ENCODE measurements at regions not wholly inside any gene's neighbourhood (a gene's known extent, or its start where the extent isn't known, plus 50 kb on each side); places are given as distances from the start of the nearest gene placed in this dataset.

DNA sequence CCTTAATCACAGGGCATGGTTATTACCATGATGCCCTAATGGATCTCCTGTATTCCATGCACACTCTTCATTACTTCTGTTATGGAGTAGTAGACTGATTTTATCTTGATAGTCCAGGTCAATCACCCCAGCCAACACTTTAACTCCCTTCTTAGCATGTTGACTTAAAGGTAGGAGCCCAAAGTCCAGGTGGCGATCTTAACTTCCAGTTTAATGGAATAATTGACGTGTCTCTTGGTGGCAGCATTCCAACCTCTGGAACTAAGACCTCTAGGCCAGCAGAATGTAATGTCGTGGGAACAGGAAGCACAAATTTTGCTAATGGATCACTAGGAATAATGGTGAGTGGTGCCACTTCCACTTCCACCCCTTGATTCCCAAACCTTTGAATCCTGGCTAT lies 687.2 kb upstream of the SGO1 start:
- Mint-ChIP-seq H3K36me3 (ENCODE audit: insufficient read depth) (no peaks in the 10 kb centered on the region), H3K4me1 (ENCODE audit: low read depth in 2 of 2) (no peaks in the 10 kb centered on the region), H3K9me3 (peaks cover 7 to 26% of the 10 kb centered on the region in 2 donors), H3K27me3 (no peaks in the 10 kb centered on the region), H3K4me3 (no peak overlapping the region), H3K27ac (no peak overlapping the region)
- ATAC-seq (replicated peaks) (no peak), DNase-seq (no peak)

DNA sequence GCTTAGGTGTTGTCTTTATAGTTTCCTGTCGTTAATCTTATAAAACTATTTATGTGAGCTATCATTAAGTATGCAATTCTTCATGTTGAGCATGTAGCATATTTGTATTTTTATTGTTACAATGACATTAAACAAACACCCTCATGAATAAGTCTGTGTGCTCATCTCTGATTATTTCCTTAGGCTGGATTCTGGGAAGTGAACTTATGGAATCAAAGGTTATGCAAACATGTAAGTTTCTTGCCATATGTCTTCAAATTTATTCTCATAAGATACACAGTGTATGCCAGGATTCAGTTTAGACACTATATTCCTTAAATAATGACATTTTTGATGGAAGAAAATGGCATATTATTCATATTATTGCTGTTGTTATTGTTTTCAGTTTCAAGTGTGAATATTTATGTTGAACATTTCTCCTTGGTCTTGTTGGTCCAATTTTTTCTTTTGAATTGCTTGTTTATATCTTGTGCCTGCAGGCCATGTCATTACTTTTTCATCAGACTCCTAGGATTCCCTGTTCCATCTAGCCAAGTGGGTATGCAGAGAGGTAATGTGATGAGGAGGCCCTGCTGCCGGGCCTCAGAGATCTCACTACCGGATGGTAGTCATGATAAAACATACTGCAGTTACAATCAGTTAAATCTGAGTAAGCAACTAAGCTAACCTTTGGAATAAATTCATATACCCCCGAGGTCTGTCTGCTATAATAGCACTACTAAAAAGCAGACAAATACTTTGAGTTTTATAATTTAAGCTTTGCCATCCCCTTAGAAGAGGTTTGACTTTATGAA lies 684.3 kb upstream of the SGO1 start:
- Mint-ChIP-seq H3K9me3 (peaks cover 4 to 16% of the 10 kb centered on the region in 2 donors), H3K27ac (no peak overlapping the region), H3K4me1 (ENCODE audit: low read depth in 2 of 2) (no peaks in the 10 kb centered on the region), H3K36me3 (ENCODE audit: insufficient read depth) (no peaks in the 10 kb centered on the region), H3K4me3 (no peak overlapping the region), H3K27me3 (no peaks in the 10 kb centered on the region)
- ATAC-seq (replicated peaks) (no peak), DNase-seq (no peak)

DNA sequence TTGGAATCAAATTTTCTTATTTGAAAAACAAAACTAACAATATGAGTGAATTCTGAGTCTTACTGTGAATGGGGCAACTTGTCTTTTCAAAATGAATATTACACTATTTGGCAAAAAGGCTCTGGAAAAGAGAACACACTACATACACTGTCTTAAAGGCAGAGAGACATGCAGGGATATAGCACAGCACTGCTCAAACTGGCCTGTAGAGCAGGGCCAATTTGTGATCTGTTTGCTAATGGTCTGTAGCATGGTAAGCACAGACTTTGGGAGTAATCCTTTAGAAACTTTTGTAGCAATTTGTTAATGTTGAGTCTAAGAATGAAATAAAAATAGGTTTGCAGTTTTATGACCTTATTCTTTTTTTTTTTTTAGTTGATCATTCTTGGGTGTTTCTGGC lies 679.8 kb upstream of the SGO1 start:
- no peak overlapping the region for H3K27ac Mint-ChIP-seq
- H3K36me3 Mint-ChIP-seq (ENCODE audit: insufficient read depth), result no peaks in the 10 kb centered on the region
- peaks cover 15 to 28% of the 10 kb centered on the region in 2 donors for H3K9me3 Mint-ChIP-seq

DNA sequence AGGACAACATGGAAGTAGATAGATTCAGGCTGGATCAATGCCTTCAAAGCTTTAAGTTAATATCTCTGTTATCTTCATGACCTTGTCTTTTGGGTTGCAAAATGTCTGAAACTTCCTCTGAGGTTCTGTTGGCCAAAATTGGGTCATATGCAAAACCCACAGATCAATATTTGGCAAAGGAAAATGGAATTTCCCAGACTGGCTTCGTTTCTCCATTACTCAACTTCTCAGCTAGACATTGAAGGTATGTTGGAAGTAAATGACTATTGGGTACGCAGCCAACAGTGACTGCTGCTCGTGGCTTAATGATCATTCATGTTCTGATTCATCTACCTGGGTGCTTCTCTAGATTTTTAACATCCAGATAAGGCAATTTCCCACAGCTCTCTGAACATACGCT lies 675.4 kb upstream of the SGO1 start:
- no peak overlapping the region for H3K27ac Mint-ChIP-seq
- no peaks in the 10 kb centered on the region for H3K4me1 Mint-ChIP-seq (ENCODE audit: low read depth in 2 of 2)
- no peak for ATAC-seq (replicated peaks)
- DNase-seq, result no peak
- no peak overlapping the region for H3K4me3 Mint-ChIP-seq
- no peaks in the 10 kb centered on the region for H3K36me3 Mint-ChIP-seq (ENCODE audit: insufficient read depth)
- no peaks in the 10 kb centered on the region for H3K27me3 Mint-ChIP-seq
- peaks cover 13 to 34% of the 10 kb centered on the region in 2 donors for H3K9me3 Mint-ChIP-seq

More for the DNA sequence above, 679.8 kb upstream of the SGO1 start:
- DNase-seq, result no peak
- Mint-ChIP-seq H3K27me3 (no peaks in the 10 kb centered on the region), H3K4me3 (no peak overlapping the region), H3K4me1 (ENCODE audit: low read depth in 2 of 2) (no peaks in the 10 kb centered on the region)
- no peak for ATAC-seq (replicated peaks)

DNA sequence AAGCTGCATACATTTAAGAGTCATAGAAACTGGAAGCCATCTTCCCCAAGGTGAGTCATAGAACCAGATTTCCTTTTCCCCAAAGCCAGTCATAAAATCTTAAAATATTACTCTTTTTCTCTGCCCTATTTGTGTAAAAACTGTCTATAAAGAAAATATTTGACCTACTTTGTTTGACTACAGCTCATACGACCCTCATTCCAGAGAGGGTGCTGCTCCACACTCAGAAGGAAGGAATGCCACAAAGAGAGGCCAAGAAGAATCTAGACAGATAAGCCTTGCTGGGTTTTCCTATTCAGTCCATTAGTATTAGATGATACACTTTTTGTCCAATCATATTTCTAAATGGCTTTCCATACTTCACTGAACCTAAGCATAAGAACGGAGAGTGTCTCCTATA lies 671.6 kb upstream of the SGO1 start:
- H3K36me3 Mint-ChIP-seq (ENCODE audit: insufficient read depth), result no peaks in the 10 kb centered on the region
- H3K4me3 Mint-ChIP-seq, result no peak overlapping the region
- DNase-seq (no peak), ATAC-seq (replicated peaks) (no peak)
- H3K4me1 Mint-ChIP-seq (ENCODE audit: low read depth in 2 of 2), result no peaks in the 10 kb centered on the region
- no peaks in the 10 kb centered on the region for H3K27me3 Mint-ChIP-seq
- no peak overlapping the region for H3K27ac Mint-ChIP-seq
- H3K9me3 Mint-ChIP-seq, result peaks cover 6 to 12% of the 10 kb centered on the region in 2 donors

DNA sequence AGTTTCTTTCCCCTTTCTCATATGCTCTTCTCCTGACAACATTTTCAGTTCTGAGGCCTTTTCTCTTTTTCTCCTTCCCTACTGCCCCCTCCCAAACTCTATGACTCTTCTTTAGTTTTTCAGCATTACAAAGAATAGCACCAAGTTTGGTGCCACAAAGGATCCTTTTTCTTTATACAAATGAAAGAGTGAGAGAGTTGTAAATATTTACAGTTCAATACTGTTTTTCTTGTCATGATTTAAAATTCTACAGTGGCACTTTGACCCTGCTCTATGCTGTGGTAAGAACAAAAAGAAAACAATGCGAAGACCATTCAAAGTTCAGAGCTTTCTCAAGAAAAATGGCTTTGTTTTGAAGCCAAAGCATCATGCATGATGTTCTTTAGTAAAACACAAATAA lies 667.9 kb upstream of the SGO1 start:
- peaks cover 0 to 8% of the 10 kb centered on the region in 2 donors for H3K9me3 Mint-ChIP-seq
- H3K4me3 Mint-ChIP-seq, result no peak overlapping the region
- H3K27me3 Mint-ChIP-seq, result no peaks in the 10 kb centered on the region
- H3K27ac Mint-ChIP-seq, result no peak overlapping the region
- no peaks in the 10 kb centered on the region for H3K36me3 Mint-ChIP-seq (ENCODE audit: insufficient read depth)
- no peaks in the 10 kb centered on the region for H3K4me1 Mint-ChIP-seq (ENCODE audit: low read depth in 2 of 2)
- ATAC-seq (replicated peaks) (no peak), DNase-seq (no peak)

DNA sequence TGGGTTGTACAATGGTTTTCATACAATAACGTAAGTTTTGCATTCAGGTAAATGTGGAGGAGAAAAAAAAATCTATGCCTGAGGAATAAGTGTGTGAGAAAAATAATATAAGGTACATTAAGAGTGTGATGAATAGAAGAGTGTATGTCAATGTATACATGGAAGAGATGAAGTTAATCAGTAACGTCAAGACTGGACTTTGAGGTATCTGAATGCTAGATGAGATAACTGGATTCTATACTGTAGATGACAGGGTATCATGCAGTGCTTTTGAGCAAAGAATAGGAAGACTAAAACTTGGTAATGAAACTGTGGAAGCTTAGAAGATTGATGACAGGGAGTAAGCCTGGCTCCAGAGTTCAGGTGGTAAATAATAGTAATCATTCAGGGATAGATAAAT lies 666.7 kb upstream of the SGO1 start:
- no peak for ATAC-seq (replicated peaks)
- H3K9me3 Mint-ChIP-seq, result peaks cover 0 to 8% of the 10 kb centered on the region in 2 donors
- no peak for DNase-seq
- H3K4me1 Mint-ChIP-seq (ENCODE audit: low read depth in 2 of 2), result no peaks in the 10 kb centered on the region
- H3K4me3 Mint-ChIP-seq, result no peak overlapping the region
- H3K36me3 Mint-ChIP-seq (ENCODE audit: insufficient read depth), result no peaks in the 10 kb centered on the region
- no peaks in the 10 kb centered on the region for H3K27me3 Mint-ChIP-seq
- no peak overlapping the region for H3K27ac Mint-ChIP-seq

DNA sequence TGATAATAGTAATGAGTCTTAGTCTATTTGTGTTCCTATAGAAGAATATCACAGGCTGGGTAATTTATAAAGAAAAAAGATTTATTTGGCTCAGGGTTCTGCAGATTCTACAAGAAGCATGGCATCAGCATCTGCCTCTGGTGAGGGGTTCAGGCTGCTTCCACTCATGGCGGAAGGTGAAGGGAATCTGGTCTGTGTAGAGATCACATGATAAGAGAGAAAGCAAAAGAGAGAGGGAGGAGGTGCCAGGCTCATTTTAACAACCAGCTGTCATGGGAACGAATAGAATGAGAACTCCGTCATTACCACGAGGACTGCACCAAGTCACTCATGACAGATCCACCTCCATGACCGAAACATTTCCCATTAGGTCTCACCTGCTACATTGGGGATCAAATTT lies 664.0 kb upstream of the SGO1 start:
- H3K36me3 Mint-ChIP-seq (ENCODE audit: insufficient read depth), result no peaks in the 10 kb centered on the region
- DNase-seq (no peak), ATAC-seq (replicated peaks) (no peak)
- H3K27ac Mint-ChIP-seq, result no peak overlapping the region
- H3K9me3 Mint-ChIP-seq, result peaks cover 0 to 6% of the 10 kb centered on the region in 2 donors
- no peak overlapping the region for H3K4me3 Mint-ChIP-seq
- H3K27me3 Mint-ChIP-seq, result no peaks in the 10 kb centered on the region
- no peaks in the 10 kb centered on the region for H3K4me1 Mint-ChIP-seq (ENCODE audit: low read depth in 2 of 2)

DNA sequence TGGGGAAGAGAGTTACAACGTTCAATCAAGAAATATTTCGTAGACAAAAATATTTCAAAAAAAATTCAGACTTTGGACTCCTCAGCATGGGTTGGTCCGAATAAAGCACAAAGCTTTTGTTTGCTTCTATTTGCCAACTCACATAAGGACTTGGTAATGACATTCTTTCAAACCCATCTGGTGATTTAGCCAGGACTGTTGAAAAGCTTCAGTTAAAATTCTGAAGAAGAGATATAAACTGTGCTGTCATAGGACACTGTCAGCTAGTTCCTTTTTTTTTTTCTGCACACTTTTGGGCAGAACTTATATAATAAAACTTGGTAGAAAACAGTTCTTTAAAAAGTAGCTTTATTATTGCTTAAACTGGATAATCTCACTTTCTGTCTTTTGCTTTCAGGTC lies 660.8 kb upstream of the SGO1 start:
- Mint-ChIP-seq H3K27me3 (no peaks in the 10 kb centered on the region), H3K36me3 (ENCODE audit: insufficient read depth) (no peaks in the 10 kb centered on the region), H3K4me1 (ENCODE audit: low read depth in 2 of 2) (no peaks in the 10 kb centered on the region), H3K27ac (no peak overlapping the region), H3K4me3 (no peak overlapping the region), H3K9me3 (peaks cover 5 to 10% of the 10 kb centered on the region in 2 donors)
- ATAC-seq (replicated peaks), result no peak
- DNase-seq, result no peak

DNA sequence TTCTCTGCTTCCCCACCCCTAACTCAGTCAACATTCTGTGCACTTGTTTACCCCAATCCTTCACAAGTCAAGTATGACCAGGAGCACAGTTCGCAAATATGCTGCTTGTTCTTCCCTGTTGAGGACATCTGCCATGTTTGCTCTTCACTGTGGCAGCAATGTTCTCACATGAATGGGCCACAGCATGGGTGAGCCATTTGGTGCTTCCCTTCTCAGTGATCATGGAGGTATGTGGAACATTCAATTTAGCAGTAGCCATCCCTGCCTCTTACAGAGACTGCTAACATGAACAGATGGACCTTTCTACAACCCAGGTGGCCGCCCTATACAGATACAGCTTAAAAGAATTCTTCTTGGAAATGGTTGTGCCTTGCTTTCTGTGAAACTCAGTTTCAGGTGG lies 660.1 kb upstream of the SGO1 start:
- Mint-ChIP-seq H3K4me3 (no peak overlapping the region), H3K36me3 (ENCODE audit: insufficient read depth) (no peaks in the 10 kb centered on the region), H3K9me3 (peaks cover 5 to 13% of the 10 kb centered on the region in 2 donors), H3K4me1 (ENCODE audit: low read depth in 2 of 2) (no peaks in the 10 kb centered on the region), H3K27me3 (no peaks in the 10 kb centered on the region), H3K27ac (no peak overlapping the region)
- DNase-seq (no peak), ATAC-seq (replicated peaks) (no peak)

DNA sequence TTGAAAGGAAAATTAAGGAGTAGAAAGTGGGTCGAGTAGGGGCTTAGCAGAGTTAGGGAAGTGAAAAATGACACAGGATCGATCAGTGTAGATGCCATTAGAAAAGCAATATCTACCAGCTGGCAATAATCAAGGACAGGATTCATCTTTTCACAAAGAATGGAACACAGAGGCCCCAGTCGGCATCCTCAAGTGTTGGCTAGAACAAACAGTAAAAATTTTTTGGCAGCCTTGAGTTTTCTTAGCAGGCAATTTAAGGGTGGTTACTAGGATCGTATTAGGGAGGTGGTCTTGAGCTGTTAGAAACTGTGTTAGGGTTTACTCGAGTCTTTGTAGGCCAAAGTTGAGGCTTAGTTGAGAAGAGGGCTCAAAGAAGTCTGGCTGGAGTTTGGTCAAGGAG lies 658.8 kb upstream of the SGO1 start:
- Mint-ChIP-seq H3K27ac (no peak overlapping the region), H3K27me3 (no peaks in the 10 kb centered on the region), H3K9me3 (peaks cover 5 to 13% of the 10 kb centered on the region in 2 donors), H3K4me1 (ENCODE audit: low read depth in 2 of 2) (no peaks in the 10 kb centered on the region), H3K36me3 (ENCODE audit: insufficient read depth) (no peaks in the 10 kb centered on the region), H3K4me3 (no peak overlapping the region)
- no peak for DNase-seq
- ATAC-seq (replicated peaks), result no peak

DNA sequence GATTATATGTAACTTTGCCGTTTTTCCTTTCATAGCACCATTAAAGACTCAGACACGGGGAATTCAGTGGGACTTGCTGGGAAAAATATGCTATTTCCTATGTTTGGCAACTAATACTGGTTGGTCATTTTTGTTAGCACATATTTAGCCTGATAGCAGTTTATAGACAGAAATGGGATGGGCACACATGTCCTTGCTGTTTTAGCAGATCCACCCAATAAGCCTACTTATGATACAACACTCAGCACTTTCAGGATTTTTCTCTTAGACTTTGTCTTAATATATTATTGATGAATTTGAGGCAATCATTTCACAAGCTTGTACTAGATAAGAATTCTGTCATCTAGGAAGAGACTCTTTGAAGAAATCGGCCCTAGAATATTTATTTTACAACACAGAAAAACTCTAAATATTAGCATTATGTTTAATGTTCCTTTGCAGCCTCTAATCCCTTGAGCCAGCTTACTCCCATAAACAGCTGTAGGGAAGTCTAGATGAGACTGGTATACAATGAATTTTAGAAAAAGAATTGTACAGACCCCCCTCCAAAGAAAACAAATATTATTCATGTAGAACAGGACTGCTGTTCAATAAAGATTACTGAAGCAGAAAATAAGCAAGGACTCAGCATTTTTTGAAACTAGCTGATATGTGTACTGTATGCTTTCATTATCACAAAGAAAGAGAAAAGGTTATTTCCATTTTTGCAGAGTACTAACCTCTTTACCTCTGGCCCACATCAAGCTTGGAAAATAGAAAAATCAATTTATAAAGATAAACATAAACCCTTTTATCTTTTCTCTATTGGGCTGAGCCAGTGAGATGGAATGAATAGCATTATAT lies 656.8 kb upstream of the SGO1 start:
- Mint-ChIP-seq H3K27ac (no peak overlapping the region), H3K36me3 (ENCODE audit: insufficient read depth) (no peaks in the 10 kb centered on the region), H3K9me3 (peaks cover 5 to 7% of the 10 kb centered on the region in 2 donors), H3K4me3 (no peak overlapping the region), H3K4me1 (ENCODE audit: low read depth in 2 of 2) (no peaks in the 10 kb centered on the region), H3K27me3 (no peaks in the 10 kb centered on the region)
- ATAC-seq (replicated peaks), result no peak
- no peak for DNase-seq

DNA sequence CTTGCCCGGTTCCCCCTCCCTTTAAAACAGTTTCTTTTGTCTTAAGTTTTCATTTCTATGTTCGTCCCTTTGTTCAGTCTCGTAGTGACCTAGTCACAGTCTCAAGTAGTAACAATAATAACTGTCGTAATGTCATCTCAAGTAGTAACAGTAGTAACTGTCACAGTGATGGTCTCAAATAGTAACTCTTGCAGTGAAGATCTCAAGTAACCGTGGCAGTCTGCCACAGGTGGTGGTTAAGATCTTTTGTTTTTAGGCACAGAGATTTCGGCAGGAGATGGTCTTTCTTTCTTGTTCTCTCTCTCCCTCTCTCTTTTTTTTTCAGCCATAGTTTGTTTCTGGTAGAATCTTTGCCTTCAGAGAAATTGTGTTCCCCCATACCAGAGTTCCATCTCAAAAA lies 656.0 kb upstream of the SGO1 start:
- no peak for ATAC-seq (replicated peaks)
- no peak overlapping the region for H3K27ac Mint-ChIP-seq
- no peak overlapping the region for H3K4me3 Mint-ChIP-seq

More for the DNA sequence above, 656.0 kb upstream of the SGO1 start:
- Mint-ChIP-seq H3K4me1 (ENCODE audit: low read depth in 2 of 2) (no peaks in the 10 kb centered on the region), H3K36me3 (ENCODE audit: insufficient read depth) (no peaks in the 10 kb centered on the region), H3K9me3 (peaks cover 5 to 7% of the 10 kb centered on the region in 2 donors), H3K27me3 (no peaks in the 10 kb centered on the region)
- no peak for DNase-seq
